Mesenchymal stem cell (in vitro differentiated cells and primary cell): ENCODE measurements at regions not wholly inside any gene's neighbourhood (a gene's known extent, or its start where the extent isn't known, plus 50 kb on each side); places are given as distances from the start of the nearest gene placed in this dataset.
"Not testable (repeated sequence)": the region's sequence is repeated elsewhere in the genome, so short reads cannot be mapped to it uniquely, and the experiment has no call there.

Experiments
- DNase-seq: peaks from one replicate; pipeline ENCODE4 v3.0.0-alpha.2; 2013
- H2AFZ ChIP-seq: one replicate; pipeline ENCODE4 v1.6.1; 2013; ENCODE audit warnings: low read depth, mild to moderate bottlenecking, control low read depth, inconsistent platforms, low read length, moderate library complexity
- H2AK5ac ChIP-seq: 2 replicates; pipeline ENCODE4 v1.6.1; 2013; ENCODE audit warnings: low read length, moderate library complexity, mild to moderate bottlenecking, inconsistent platforms; ENCODE audit not compliant: severe bottlenecking
- H2BK120ac ChIP-seq: one replicate; pipeline ENCODE4 v1.6.1; 2013; ENCODE audit warnings: low read depth, mild to moderate bottlenecking, inconsistent platforms, low read length, moderate library complexity
- H2BK12ac ChIP-seq, 2 experiments: one replicate each; pipeline ENCODE4 v1.6.1; 2013; ENCODE audit warnings: inconsistent platforms in 2 of 2, low read length in 2 of 2, mild to moderate bottlenecking in 2 of 2, moderate library complexity in 2 of 2, control low read depth in 1 of 2
- H2BK15ac ChIP-seq: one replicate; pipeline ENCODE4 v1.6.1; 2013; ENCODE audit warnings: mild to moderate bottlenecking, low read depth, inconsistent platforms; ENCODE audit not compliant: poor library complexity, severe bottlenecking
- H2BK5ac ChIP-seq: 2 replicates; pipeline ENCODE4 v1.6.1; 2013; ENCODE audit warnings: low read depth, mild to moderate bottlenecking, low read length, control low read depth, inconsistent platforms; ENCODE audit not compliant: poor library complexity, severe bottlenecking
- H3K14ac ChIP-seq, 2 experiments: one replicate each; pipeline ENCODE4 v1.6.1; 2013; ENCODE audit warnings: inconsistent platforms in 2 of 2, low read length in 2 of 2, control low read depth in 1 of 2, mild to moderate bottlenecking in 1 of 2, moderate library complexity in 1 of 2
- H3K18ac ChIP-seq, 2 experiments: one replicate each; pipeline ENCODE4 v1.6.1; 2013; ENCODE audit warnings: inconsistent platforms in 2 of 2, low read length in 2 of 2, control low read depth in 1 of 2, low read depth in 1 of 2, mild to moderate bottlenecking in 1 of 2
- H3K23ac ChIP-seq, 2 experiments: one replicate each; pipeline ENCODE4 v1.6.1; 2013; ENCODE audit warnings: inconsistent platforms in 2 of 2, low read length in 2 of 2, mild to moderate bottlenecking in 2 of 2, moderate library complexity in 2 of 2, control low read depth in 1 of 2
- H3K27ac ChIP-seq: 2 replicates; pipeline ENCODE4 v1.5.1; 2013; ENCODE audit warnings: mild to moderate bottlenecking, moderate library complexity, low read length, control low read depth, inconsistent platforms; ENCODE audit not compliant: poor library complexity, severe bottlenecking
- H3K27me3 ChIP-seq, 2 experiments: 2 replicates each; pipeline versions ENCODE4 v1.6.1 to v1.7.0; 2013; ENCODE audit warnings: low read length in 2 of 2, mild to moderate bottlenecking in 2 of 2, moderate library complexity in 2 of 2, control low read depth in 1 of 2, inconsistent platforms in 1 of 2; ENCODE audit not compliant: control insufficient read depth in 1 of 2, insufficient read depth in 1 of 2
- H3K36me3 ChIP-seq, 2 experiments: 2 replicates each; pipeline versions ENCODE4 v1.6.1 to v1.7.0; 2013; ENCODE audit warnings: low read length in 2 of 2, control low read depth in 1 of 2, inconsistent platforms in 1 of 2, low read depth in 1 of 2, mild to moderate bottlenecking in 1 of 2; ENCODE audit not compliant: insufficient read depth in 2 of 2, control insufficient read depth in 1 of 2
- H3K4ac ChIP-seq, 2 experiments: one replicate each; pipeline ENCODE4 v1.6.1; 2013; ENCODE audit warnings: inconsistent platforms in 2 of 2, low read length in 2 of 2, mild to moderate bottlenecking in 2 of 2, moderate library complexity in 2 of 2, control low read depth in 1 of 2, low read depth in 1 of 2
- H3K4me1 ChIP-seq: 2 replicates; pipeline ENCODE4 v1.6.1; 2013; ENCODE audit warnings: low read depth, low read length, control low read depth; ENCODE audit not compliant: control insufficient read depth, insufficient read depth
- H3K4me2 ChIP-seq: 2 replicates; pipeline ENCODE4 v1.6.1; 2013; ENCODE audit warnings: low read length, mild to moderate bottlenecking, inconsistent platforms; ENCODE audit not compliant: poor library complexity, severe bottlenecking
- H3K4me3 ChIP-seq, 2 experiments: 2 replicates each; pipeline versions ENCODE4 v1.5.1 to v1.7.0; 2013; ENCODE audit warnings: low read length in 2 of 2, mild to moderate bottlenecking in 2 of 2, control low read depth in 1 of 2, low read depth in 1 of 2; ENCODE audit not compliant: insufficient read depth in 1 of 2
- H3K79me1 ChIP-seq: replicated peaks from 2 replicates; pipeline ENCODE4 v1.6.1; 2013; ENCODE audit warnings: mild to moderate bottlenecking, control low read depth, low read length, inconsistent platforms; ENCODE audit not compliant: poor library complexity, severe bottlenecking
- H3K9ac ChIP-seq: 2 replicates; pipeline ENCODE4 v1.7.0; 2013; ENCODE audit warnings: mild to moderate bottlenecking, low read length, moderate library complexity
- H3K9me3 ChIP-seq: 2 replicates; pipeline ENCODE4 v1.7.0; 2013; ENCODE audit warnings: mild to moderate bottlenecking, low read length; ENCODE audit not compliant: control insufficient read depth
- H4K8ac ChIP-seq: one replicate; pipeline ENCODE4 v1.6.1; 2013; ENCODE audit warnings: inconsistent platforms, mild to moderate bottlenecking, low read length, moderate library complexity
- H4K91ac ChIP-seq: one replicate; pipeline ENCODE4 v1.6.1; 2013; ENCODE audit warnings: mild to moderate bottlenecking, low read length, inconsistent platforms
- WGBS: methylation state at CpG from one replicate; pipeline ENCODE4 v1.1.7; 2013; ENCODE audit warnings: mixed read lengths; 5-methylcytosine and 5-hydroxymethylcytosine counted together

GRCh38 chr16:66173796-66174195, 192.7 kb upstream of the CDH5 start:
- not testable (repeated sequence) for H3K9me3 ChIP-seq, H4K8ac ChIP-seq
- WGBS, result 94% methylated on average over 9 of the region's 10 CpGs

GRCh38 chr16:66173181-66173580, 193.3 kb upstream of the CDH5 start:
- H2BK5ac ChIP-seq, DNase-seq, H3K4me2 ChIP-seq, H3K4me3 ChIP-seq, H4K91ac ChIP-seq, H3K27ac ChIP-seq, H4K8ac ChIP-seq, H3K36me3 ChIP-seq, H3K9me3 ChIP-seq, H3K18ac ChIP-seq, H3K9ac ChIP-seq, H3K14ac ChIP-seq, H3K23ac ChIP-seq, H2BK120ac ChIP-seq, H3K4me1 ChIP-seq, H3K79me1 ChIP-seq, H2BK15ac ChIP-seq, H2AK5ac ChIP-seq, H3K4ac ChIP-seq, H2AFZ ChIP-seq, H3K27me3 ChIP-seq: not testable (repeated sequence)
- 88% methylated on average over 5 of the region's 6 CpGs for WGBS
- H2BK12ac ChIP-seq, result peak overlapping the region in 1 of 2 experiments; percentile 25

More at GRCh38 chr16:66173796-66174195, 192.7 kb upstream of the CDH5 start:
- H2BK5ac ChIP-seq, H3K36me3 ChIP-seq, H2BK12ac ChIP-seq, H3K18ac ChIP-seq, H2BK120ac ChIP-seq, H3K27me3 ChIP-seq, H2BK15ac ChIP-seq, H2AK5ac ChIP-seq, H4K91ac ChIP-seq, H3K23ac ChIP-seq, H3K4ac ChIP-seq, H2AFZ ChIP-seq, H3K27ac ChIP-seq, H3K4me3 ChIP-seq, H3K79me1 ChIP-seq, DNase-seq, H3K14ac ChIP-seq, H3K4me1 ChIP-seq, H3K9ac ChIP-seq, H3K4me2 ChIP-seq: not testable (repeated sequence)

GRCh38 chr16:66172463-66172862, 194.0 kb upstream of the CDH5 start:
- no peak overlapping the region for H2AFZ ChIP-seq
- H3K27me3 ChIP-seq, result peaks cover 0 to 7% of the 10 kb centered on the region in 2 experiments
- no peak overlapping the region for H3K27ac ChIP-seq
- no peak for DNase-seq
- H3K14ac ChIP-seq, result no peak overlapping the region
- H4K91ac ChIP-seq, result no peak overlapping the region
- no peaks in the 10 kb centered on the region for H3K36me3 ChIP-seq
- H2AK5ac ChIP-seq, result no peak overlapping the region
- no peak overlapping the region for H3K4ac ChIP-seq
- H3K4me2 ChIP-seq, result no peak overlapping the region
- no peak overlapping the region for H2BK120ac ChIP-seq
- H3K23ac ChIP-seq, result no peak overlapping the region
- no peak overlapping the region for H3K18ac ChIP-seq
- H2BK12ac ChIP-seq, result no peak overlapping the region
- 85% methylated on average over 4 of the region's 4 CpGs for WGBS
- H2BK5ac ChIP-seq, result no peak overlapping the region
- H3K9ac ChIP-seq, result no peak overlapping the region
- no peaks in the 10 kb centered on the region for H3K79me1 ChIP-seq
- H3K4me3 ChIP-seq, result no peak overlapping the region
- H3K4me1 ChIP-seq, result no peaks in the 10 kb centered on the region
- no peak overlapping the region for H2BK15ac ChIP-seq
- no peak overlapping the region for H4K8ac ChIP-seq
- H3K9me3 ChIP-seq, result no peaks in the 10 kb centered on the region

- H3K36me3 ChIP-seq, result no peaks in the 10 kb centered on the region
- no peaks in the 10 kb centered on the region for H3K79me1 ChIP-seq
- no peak overlapping the region for H2BK15ac ChIP-seq
- no peak overlapping the region for H3K4me3 ChIP-seq
- 83% methylated on average over 3 of the region's 3 CpGs for WGBS
- no peak overlapping the region for H4K91ac ChIP-seq
- H3K14ac ChIP-seq, result no peak overlapping the region
- no peak overlapping the region for H2AK5ac ChIP-seq
- no peaks in the 10 kb centered on the region for H3K4me1 ChIP-seq
- DNase-seq, result no peak
- no peak overlapping the region for H4K8ac ChIP-seq
- no peak overlapping the region for H3K27ac ChIP-seq
- H3K4me2 ChIP-seq, result no peak overlapping the region
- no peak overlapping the region for H3K23ac ChIP-seq
- no peak overlapping the region for H2BK12ac ChIP-seq
- no peak overlapping the region for H2BK5ac ChIP-seq
- H2BK120ac ChIP-seq, result no peak overlapping the region
- no peak overlapping the region for H3K9ac ChIP-seq
- peaks cover 0 to 9% of the 10 kb centered on the region in 2 experiments for H3K27me3 ChIP-seq
- no peak overlapping the region for H2AFZ ChIP-seq
- H3K9me3 ChIP-seq, result no peaks in the 10 kb centered on the region
- H3K4ac ChIP-seq, result no peak overlapping the region
- no peak overlapping the region for H3K18ac ChIP-seq
These were observed 194.9 kb upstream of the CDH5 start for GRCh38 chr16:66171578-66171977.
